Activated T-cell treated with anti-CD3 and anti-CD28 coated beads, Interleukin-2, amount 50 U/mL, for 72 hours (primary cell): ENCODE measurements at regions not wholly inside any gene's neighbourhood (a gene's known extent, or its start where the extent isn't known, plus 50 kb on each side); places are given as distances from the start of the nearest gene placed in this dataset.

Source experiments
- ATAC-seq, 2 donors: fragments of 150-1000 bp; cut with Tn5 transposase; replicated peaks in 1 of 2; 2 replicates each; pipeline ENCODE4 v1.10.0; 2021; ENCODE audit warnings: moderate library complexity in 2 of 2, mild to moderate bottlenecking in 1 of 2
- DNase-seq, 2 donors: peaks; one replicate each; pipeline ENCODE4 v3.0.0; 2021 to 2022; ENCODE audit warnings: mixed read lengths in 1 of 2
- H3K27ac Mint-ChIP-seq: one replicate; pipeline ENCODE4 v1.8.0; 2022; ENCODE audit warnings: mild to moderate bottlenecking, moderate library complexity, mixed read lengths
- H3K27me3 Mint-ChIP-seq: one replicate; pipeline ENCODE4 v1.8.0; 2022; ENCODE audit warnings: low read depth, mixed read lengths
- H3K36me3 Mint-ChIP-seq, 2 donors: one replicate each; pipeline ENCODE4 v1.8.0; 2022; ENCODE audit warnings: mixed read lengths in 2 of 2, mild to moderate bottlenecking in 1 of 2; ENCODE audit not compliant: insufficient read depth in 2 of 2
- H3K4me1 Mint-ChIP-seq: one replicate; pipeline ENCODE4 v1.8.0; 2022; ENCODE audit warnings: low read depth, mixed read lengths
- H3K4me3 Mint-ChIP-seq, 2 donors: one replicate each; pipeline ENCODE4 v1.8.0; 2022; ENCODE audit warnings: mild to moderate bottlenecking in 2 of 2, mixed read lengths in 2 of 2, moderate library complexity in 2 of 2
- H3K9me3 Mint-ChIP-seq, 2 donors: one replicate each; pipeline ENCODE4 v1.8.0; 2022; ENCODE audit warnings: mixed read lengths in 2 of 2

DNA sequence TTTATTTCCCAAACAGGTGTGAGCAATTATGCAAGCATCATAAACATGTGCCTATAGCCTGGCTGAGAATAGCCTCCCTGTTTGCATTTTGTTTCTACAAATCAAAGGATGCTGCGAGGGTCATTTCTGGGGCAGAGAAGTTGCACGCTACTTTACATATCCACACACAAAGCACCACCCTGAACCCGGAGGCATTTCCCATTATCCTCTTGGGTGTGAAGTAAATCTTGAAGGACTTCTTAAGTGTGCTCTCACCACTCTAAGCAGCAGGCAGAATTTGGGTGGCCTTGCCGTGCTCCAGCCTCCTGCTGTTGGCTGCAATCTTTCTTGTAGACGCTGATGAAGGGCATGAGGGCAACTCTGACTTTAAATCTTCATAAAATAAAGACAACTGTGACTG is 124.0 kb upstream of the TLE4 start:
- DNase-seq (no peak), ATAC-seq (no peak)
- H3K4me3 Mint-ChIP-seq: no peak overlapping the region
- H3K36me3 Mint-ChIP-seq: peaks cover 0 to 3% of the 10 kb centered on the region in 2 donors
- no peak overlapping the region for H3K27ac Mint-ChIP-seq
- peaks cover 2 to 3% of the 10 kb centered on the region in 2 donors for H3K9me3 Mint-ChIP-seq
- H3K27me3 Mint-ChIP-seq: no peaks in the 10 kb centered on the region
- H3K4me1 Mint-ChIP-seq: no peaks in the 10 kb centered on the region

DNA sequence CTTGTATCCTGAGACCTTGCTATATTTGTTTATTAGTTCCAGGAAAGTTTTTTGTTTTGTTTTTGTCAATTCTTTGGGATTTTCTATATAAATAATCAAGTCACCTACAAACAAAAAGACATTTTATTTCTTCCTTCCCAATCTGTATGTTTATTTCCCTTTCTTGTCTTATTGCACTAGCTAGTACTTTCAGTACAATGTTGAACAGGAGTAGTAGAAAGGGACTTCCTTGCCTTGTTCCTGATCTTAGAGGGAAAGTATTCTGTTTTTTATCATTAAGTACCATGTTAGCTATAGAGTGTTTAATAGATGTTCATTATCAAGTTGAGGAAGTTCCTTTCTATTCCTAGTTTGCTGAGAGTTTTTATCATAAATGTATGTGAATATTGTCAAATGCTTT is 119.5 kb upstream of the TLE4 start:
- no peaks in the 10 kb centered on the region for H3K27me3 Mint-ChIP-seq
- H3K27ac Mint-ChIP-seq: no peak overlapping the region
- DNase-seq (no peak), ATAC-seq (no peak)
- no peaks in the 10 kb centered on the region for H3K4me1 Mint-ChIP-seq
- H3K9me3 Mint-ChIP-seq: peaks cover 3 to 8% of the 10 kb centered on the region in 2 donors
- no peak overlapping the region for H3K4me3 Mint-ChIP-seq
- H3K36me3 Mint-ChIP-seq: peaks cover 0 to 3% of the 10 kb centered on the region in 2 donors

DNA sequence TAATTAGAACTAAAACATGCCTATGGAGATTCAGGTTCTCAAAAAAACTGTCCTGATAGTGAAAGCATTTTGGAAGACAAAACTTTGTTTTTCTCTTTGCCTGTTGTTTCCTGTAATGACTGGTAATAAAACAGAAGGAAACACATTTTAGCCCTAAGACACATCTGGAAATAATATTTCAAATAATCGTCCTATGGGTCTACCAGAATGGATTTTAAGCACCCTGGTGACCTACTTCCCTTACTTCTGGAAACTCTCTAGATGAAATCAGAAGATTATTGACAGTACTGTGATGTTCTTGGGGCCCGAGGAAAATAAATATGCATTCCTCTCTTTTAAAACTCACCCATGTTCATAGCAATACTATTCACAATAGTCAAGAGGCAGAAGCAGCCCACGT is 110.1 kb upstream of the TLE4 start:
- DNase-seq (no peak), ATAC-seq (no peak)
- H3K4me1 Mint-ChIP-seq: no peaks in the 10 kb centered on the region
- no peaks in the 10 kb centered on the region for H3K27me3 Mint-ChIP-seq
- no peak overlapping the region for H3K27ac Mint-ChIP-seq
- H3K9me3 Mint-ChIP-seq: no peaks in the 10 kb centered on the region
- no peaks in the 10 kb centered on the region for H3K36me3 Mint-ChIP-seq
- H3K4me3 Mint-ChIP-seq: no peak overlapping the region

DNA sequence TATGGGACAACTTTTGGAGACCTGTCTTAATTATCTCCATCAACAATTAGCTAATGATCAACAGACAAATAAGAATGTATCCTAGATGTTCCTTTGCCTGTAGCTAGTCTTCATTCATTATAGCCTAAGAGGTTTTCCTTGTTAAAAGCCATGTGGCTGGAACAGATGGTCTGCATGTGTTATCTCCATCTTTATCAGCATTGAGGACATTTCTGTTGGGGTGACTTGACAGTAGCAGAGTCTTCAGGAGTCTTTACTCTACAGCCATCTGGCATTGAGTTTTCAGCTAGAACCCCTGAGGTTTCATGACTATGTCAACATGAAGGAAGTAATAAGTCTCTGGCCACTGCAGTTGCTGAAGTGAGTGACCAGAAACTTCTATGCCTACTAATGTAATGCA is 106.6 kb upstream of the TLE4 start:
- H3K36me3 Mint-ChIP-seq: no peaks in the 10 kb centered on the region
- ATAC-seq: no peak
- no peaks in the 10 kb centered on the region for H3K9me3 Mint-ChIP-seq
- peaks cover 6% of the 10 kb centered on the region for H3K4me1 Mint-ChIP-seq
- DNase-seq: no peak
- no peak overlapping the region for H3K27ac Mint-ChIP-seq
- H3K27me3 Mint-ChIP-seq: no peaks in the 10 kb centered on the region
- H3K4me3 Mint-ChIP-seq: no peak overlapping the region

DNA sequence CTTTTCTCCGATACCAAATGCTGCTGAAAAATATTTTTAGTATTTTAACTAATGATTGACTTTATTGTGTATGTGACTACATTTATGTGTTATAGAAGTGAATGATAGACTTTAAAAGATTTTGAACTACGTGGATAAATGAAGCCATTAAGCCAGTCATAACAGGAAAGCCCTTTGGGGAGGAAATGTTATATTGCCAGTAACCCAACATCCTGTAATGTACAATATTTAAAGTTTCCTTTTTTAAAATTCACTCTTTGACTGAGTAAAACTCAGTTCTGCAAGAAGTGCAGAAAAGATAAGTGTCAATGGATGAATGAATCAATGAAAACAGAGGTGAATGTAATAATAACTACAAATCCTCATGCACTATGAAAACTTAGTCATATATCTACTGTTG is 102.6 kb upstream of the TLE4 start:
- DNase-seq: no peak
- H3K27ac Mint-ChIP-seq: no peak overlapping the region
- H3K4me3 Mint-ChIP-seq: no peak overlapping the region
- H3K27me3 Mint-ChIP-seq: no peaks in the 10 kb centered on the region
- H3K36me3 Mint-ChIP-seq: no peaks in the 10 kb centered on the region
- no peaks in the 10 kb centered on the region for H3K9me3 Mint-ChIP-seq
- ATAC-seq: no peak
- H3K4me1 Mint-ChIP-seq: peaks cover 14% of the 10 kb centered on the region

DNA sequence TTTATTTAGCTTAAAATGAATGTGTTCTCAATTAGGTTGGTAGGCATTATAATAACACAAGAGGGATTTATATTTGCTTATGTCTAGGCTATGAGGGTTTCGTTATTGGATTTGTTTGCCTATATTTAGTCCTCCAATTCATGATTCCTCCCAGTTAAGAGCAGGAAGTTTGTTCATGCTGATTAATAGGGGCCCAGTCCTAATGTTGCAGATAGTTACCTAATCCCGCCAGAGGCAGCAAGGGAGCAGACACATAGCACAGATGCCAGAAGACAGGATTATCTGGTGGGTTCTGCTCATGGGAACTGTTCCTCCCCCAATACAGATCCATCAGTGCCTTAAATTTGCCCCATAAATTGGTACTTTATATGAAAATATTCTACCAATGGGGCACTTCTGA is 100.8 kb upstream of the TLE4 start:
- no peak for DNase-seq
- no peak overlapping the region for H3K27ac Mint-ChIP-seq
- no peaks in the 10 kb centered on the region for H3K27me3 Mint-ChIP-seq
- peaks cover 14% of the 10 kb centered on the region for H3K4me1 Mint-ChIP-seq
- H3K9me3 Mint-ChIP-seq: no peaks in the 10 kb centered on the region
- no peak for ATAC-seq
- H3K36me3 Mint-ChIP-seq: no peaks in the 10 kb centered on the region
- H3K4me3 Mint-ChIP-seq: no peak overlapping the region

DNA sequence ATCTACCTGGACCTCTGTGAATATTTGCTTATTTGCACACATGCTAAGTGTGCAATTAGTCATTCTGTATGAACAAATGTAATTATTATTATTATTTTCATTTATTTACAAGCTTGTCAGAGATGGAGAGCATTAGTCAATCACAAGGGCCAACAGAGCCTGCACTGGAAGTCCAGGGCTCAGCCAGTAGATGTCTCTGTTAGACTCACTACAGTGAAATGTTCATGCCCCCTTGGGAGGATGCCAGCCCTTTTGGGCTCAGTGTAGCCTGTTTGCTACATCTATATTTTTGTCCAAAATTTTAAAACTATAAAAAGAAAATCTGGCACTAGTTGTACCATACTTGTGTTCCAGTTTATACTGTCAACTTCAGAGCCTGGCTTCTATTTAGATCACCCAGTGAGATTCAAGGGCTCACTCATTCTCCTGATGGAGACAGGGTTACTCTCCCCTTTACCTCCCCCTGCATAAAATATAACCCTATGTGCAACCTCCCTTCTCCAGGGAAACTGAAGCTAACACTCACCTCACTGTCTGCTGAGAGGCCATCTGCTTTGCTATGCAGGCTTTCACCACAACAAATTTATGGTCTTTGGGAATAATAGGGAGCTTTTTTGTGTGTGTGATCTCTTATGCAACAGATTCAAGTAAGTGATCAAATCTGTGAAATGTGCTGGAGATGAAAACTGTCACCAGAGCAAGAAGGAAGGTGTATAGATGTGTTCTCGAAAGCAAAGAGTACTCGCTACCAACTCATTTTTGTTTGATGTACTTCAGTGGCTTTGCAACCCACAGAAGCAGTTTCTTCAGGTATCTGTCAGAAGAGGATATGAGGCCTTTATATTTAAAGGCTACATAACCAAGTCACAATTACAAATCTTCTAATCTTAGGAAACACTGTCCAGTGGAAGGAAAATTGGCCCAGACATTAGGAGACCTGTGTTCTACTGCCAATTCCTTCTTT is 99.9 kb upstream of the TLE4 start:
- Mint-ChIP-seq H3K9me3 (no peaks in the 10 kb centered on the region), H3K4me3 (no peak overlapping the region), H3K36me3 (no peaks in the 10 kb centered on the region), H3K27ac (no peak overlapping the region), H3K27me3 (no peaks in the 10 kb centered on the region), H3K4me1 (peaks cover 14% of the 10 kb centered on the region)
- ATAC-seq (peak; percentile 43 to 64), DNase-seq (peak; percentile 11 to 18)

DNA sequence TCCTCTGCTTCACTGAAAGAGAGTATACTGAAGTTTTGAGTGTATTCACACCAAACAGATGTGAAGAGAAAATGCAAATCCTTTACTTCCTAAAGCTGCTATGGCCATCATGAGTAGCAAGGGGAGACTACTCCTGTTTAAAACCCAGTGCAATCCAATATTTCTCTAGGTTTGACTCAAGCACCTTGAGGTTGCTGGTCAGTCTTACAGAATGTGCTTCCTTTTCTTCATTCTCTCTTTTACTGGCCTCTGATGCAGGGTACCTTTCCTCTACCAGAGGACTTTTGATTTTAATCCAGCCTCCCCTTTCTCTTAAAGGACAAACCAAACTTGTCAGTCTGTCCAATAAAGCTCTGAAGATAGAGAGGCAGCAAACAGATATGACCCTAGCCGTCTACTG is 98.1 kb upstream of the TLE4 start:
- Mint-ChIP-seq H3K27me3 (peaks cover 7% of the 10 kb centered on the region), H3K27ac (no peak overlapping the region), H3K9me3 (no peaks in the 10 kb centered on the region), H3K4me3 (no peak overlapping the region), H3K36me3 (no peaks in the 10 kb centered on the region), H3K4me1 (peaks cover 24% of the 10 kb centered on the region)
- no peak for ATAC-seq
- no peak for DNase-seq

DNA sequence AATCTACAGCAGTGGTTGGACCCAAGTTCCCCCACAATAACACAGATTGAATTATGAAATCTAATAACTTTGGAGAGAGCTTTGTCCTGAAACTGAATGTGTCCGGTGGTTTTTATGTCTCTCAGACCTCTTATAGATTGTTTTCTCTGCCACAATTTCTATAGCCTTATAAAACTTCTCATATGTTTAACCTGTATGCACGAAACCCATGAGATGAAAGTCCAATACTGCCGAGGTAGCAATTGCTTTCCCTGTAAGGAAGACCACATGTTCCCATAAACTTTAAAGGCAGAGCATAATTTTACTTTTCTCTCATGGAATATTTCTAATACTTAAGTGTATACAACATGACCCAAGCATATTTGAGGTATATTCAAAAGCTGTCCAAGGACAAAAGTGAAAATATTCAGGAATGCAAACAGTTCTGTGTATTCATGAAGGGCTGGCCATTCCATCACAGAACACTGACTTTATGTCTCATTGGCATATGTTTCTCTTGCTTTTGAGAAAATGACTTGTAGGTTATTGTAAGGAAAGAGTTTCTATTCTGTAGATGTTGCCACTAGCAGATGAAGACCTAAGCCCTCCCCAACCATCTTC is 94.4 kb upstream of the TLE4 start:
- Mint-ChIP-seq H3K27ac (no peak overlapping the region), H3K27me3 (peaks cover 7% of the 10 kb centered on the region), H3K4me1 (peaks cover 13% of the 10 kb centered on the region), H3K36me3 (no peaks in the 10 kb centered on the region), H3K9me3 (no peaks in the 10 kb centered on the region), H3K4me3 (no peak overlapping the region)
- ATAC-seq (no peak), DNase-seq (no peak)

DNA sequence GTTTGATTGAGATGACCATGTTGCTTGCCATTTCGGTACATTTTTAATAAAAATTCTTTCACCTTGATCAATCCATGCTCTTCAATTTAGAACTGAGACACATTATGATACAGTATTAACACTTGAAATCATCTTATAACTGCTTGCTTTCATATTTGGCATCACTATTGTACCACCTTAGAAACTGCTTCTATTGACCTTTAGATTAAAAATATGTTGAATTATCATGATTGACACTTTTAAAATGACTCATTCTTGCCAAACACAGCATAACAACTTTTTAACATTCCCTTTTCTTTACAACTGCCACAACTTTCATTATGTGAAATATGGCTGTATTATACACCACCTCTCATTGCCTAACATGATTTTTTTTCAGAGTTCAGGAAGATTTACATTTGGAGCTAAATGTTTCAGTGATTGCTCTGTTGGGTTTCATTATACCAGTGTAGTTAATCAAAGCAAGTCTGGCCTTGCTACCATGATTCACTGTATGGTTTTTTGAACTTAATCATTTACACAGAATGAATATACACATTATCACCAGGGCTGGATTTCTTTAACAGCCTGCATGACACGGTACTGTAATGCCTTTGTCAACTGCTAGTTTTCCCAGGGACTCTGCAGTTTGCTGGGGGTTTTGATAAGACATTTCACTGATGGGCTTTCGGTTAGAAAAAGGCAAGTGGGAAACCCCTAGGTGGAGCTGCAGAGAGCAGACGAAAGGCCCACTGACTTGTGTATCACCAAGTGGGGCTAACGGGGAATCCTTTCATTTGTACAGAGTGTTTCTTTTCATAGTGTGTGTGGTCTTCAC is 93.6 kb upstream of the TLE4 start:
- ATAC-seq: peak; percentile 92 to 96
- Mint-ChIP-seq H3K27ac (peak overlapping the region; percentile 6), H3K27me3 (peaks cover 7% of the 10 kb centered on the region)

DNA sequence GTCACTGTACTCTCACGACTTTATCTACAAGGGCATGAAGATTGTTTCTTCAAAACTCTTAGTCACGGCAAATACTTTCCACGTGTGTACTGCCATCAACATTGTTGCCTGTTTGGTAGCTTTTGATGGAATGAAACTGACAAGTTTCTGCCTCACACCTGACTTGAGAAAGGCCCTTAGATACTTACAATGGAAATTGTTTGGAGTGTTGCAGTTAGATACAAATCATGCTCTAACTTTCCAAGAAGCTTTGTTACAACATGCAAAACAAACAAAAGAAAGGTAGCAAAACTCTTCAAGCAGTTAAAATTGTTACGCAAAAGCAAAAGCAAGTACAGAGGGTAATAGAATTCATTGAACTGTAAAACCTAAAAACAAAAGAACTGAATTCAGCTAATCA is 91.1 kb upstream of the TLE4 start:
- Mint-ChIP-seq H3K27ac (no peak overlapping the region), H3K36me3 (no peaks in the 10 kb centered on the region), H3K9me3 (no peaks in the 10 kb centered on the region), H3K27me3 (peaks cover 7% of the 10 kb centered on the region), H3K4me3 (no peak overlapping the region), H3K4me1 (peaks cover 10% of the 10 kb centered on the region)
- ATAC-seq (no peak), DNase-seq (no peak)

More for the DNA sequence above, 93.6 kb upstream of the TLE4 start:
- DNase-seq: peak; percentile 30 to 31
- Mint-ChIP-seq H3K9me3 (no peaks in the 10 kb centered on the region), H3K36me3 (no peaks in the 10 kb centered on the region), H3K4me3 (no peak overlapping the region), H3K4me1 (peaks cover 10% of the 10 kb centered on the region)

DNA sequence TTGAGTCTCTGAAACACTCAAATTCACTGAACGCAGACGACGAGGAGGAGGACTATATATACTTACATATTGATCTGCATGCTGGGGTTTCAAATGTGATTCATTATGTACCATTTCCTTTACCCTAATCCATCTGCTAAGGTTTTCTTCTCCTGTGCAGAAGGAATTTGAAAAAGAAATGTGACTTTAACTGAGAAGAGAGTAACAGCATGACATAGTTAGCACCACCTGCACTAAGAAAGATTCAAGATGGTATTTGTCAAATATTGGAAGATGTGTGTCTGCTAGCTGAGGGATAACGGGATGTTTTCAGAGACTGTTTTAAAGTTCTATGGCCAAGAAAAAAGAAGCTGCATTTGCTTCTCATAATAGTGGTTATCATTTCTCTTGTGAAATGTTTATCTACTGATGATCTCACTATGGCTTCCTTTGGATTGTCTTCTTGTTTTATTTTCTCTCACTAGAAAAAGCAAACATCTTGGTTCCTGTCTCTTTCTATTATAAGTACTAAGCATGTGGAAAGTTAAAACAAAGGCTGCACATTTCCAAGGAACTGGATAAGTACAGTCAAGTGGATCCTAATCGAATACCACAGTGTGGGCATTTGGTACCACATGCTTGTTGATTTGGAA is 89.8 kb upstream of the TLE4 start:
- ATAC-seq (no peak), DNase-seq (no peak)
- H3K36me3 Mint-ChIP-seq: no peaks in the 10 kb centered on the region
- peaks cover 10% of the 10 kb centered on the region for H3K4me1 Mint-ChIP-seq
- no peak overlapping the region for H3K4me3 Mint-ChIP-seq
- peaks cover 7% of the 10 kb centered on the region for H3K27me3 Mint-ChIP-seq
- no peak overlapping the region for H3K27ac Mint-ChIP-seq
- no peaks in the 10 kb centered on the region for H3K9me3 Mint-ChIP-seq

DNA sequence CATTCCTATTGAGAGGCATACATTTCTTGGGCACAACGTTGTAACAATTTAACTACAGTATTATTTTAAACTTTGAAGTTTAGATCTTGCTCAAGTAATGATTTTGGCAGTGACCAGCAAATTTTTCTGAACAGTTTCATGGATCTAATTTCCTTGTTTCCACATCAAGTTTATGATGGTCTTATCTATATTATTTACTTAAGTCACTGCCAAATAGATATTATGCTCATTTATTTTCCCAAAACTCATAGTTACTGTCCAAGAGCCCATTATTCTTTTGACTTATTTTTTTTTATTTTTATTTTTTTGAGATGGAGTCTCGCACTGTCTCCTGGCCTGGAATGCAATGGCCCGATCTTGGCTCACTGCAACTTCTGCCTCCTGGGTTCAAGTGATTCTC is 86.5 kb upstream of the TLE4 start:
- Mint-ChIP-seq H3K27me3 (no peaks in the 10 kb centered on the region), H3K4me1 (no peaks in the 10 kb centered on the region), H3K4me3 (no peak overlapping the region), H3K9me3 (no peaks in the 10 kb centered on the region), H3K36me3 (no peaks in the 10 kb centered on the region), H3K27ac (no peak overlapping the region)
- ATAC-seq (no peak), DNase-seq (no peak)
